Mammary epithelial cell (primary cell): ENCODE measurements at regions not wholly inside any gene's neighbourhood (a gene's known extent, or its start where the extent isn't known, plus 50 kb on each side); places are given as distances from the start of the nearest gene placed in this dataset.

Source experiments
- EZH2 ChIP-seq: IDR thresholded peaks from 2 replicates; pipeline ENCODE4 v1.6.1; 2012; ENCODE audit warnings: low read length, inconsistent platforms, borderline replicate concordance
- TF ChIP-seq, protein P1 (sequence below), 2 donors: IDR thresholded peaks in 1 of 2; conservative IDR thresholded peaks in 1 of 2; 2 replicates each; pipeline ENCODE4 v1.5.1; 2011 to 2012; ENCODE audit warnings: inconsistent platforms in 2 of 2, low read length in 2 of 2, mild to moderate bottlenecking in 2 of 2, control low read depth in 1 of 2, low read depth in 1 of 2; ENCODE audit not compliant: insufficient read depth in 1 of 2; ENCODE audit errors: extremely low read depth in 1 of 2

DNA sequence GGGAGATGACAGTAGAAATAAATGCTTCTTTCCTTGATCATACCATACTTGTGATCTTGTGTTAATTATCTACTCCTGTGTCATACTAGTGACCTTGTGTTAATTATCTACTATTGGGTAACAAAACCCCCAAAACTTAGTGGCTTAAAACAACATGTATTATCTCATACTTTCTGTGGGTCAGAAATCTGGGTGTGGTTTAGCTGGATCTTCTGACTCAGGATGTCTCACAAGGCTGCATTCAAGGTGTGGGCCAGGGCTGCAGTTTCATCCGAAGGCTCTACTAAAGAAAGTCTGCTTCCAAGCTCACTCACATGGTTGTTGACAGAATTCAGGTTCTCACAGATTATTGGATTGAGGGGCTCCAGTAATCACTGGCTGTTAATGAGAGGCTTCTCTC, 70.3 kb upstream of the NDP start:
- TF ChIP-seq EZH2: no peak
- TF ChIP-seq, protein P1, sequence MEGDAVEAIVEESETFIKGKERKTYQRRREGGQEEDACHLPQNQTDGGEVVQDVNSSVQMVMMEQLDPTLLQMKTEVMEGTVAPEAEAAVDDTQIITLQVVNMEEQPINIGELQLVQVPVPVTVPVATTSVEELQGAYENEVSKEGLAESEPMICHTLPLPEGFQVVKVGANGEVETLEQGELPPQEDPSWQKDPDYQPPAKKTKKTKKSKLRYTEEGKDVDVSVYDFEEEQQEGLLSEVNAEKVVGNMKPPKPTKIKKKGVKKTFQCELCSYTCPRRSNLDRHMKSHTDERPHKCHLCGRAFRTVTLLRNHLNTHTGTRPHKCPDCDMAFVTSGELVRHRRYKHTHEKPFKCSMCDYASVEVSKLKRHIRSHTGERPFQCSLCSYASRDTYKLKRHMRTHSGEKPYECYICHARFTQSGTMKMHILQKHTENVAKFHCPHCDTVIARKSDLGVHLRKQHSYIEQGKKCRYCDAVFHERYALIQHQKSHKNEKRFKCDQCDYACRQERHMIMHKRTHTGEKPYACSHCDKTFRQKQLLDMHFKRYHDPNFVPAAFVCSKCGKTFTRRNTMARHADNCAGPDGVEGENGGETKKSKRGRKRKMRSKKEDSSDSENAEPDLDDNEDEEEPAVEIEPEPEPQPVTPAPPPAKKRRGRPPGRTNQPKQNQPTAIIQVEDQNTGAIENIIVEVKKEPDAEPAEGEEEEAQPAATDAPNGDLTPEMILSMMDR (conservative IDR thresholded peaks at IDR 0.05 in 1 of 2, IDR thresholded peaks at IDR 0.05 in 1 of 2; ENCODE audit: extremely low read depth in 1 of 2, insufficient read depth in 1 of 2, low read depth in 1 of 2, low read length in 2 of 2): no peak
